Activated T-helper 1 cell treated with Interleukin-2 at 50 U/mL for 16 hours (primary cell): ENCODE measurements at regions not wholly inside any gene's neighbourhood (a gene's known extent, or its start where the extent isn't known, plus 50 kb on each side); places are given as distances from the start of the nearest gene placed in this dataset.
"Not testable (repeated sequence)": the region's sequence is repeated elsewhere in the genome, so short reads cannot be mapped to it uniquely, and the experiment has no call there.

Source experiments
- DNase-seq: peaks from one replicate; pipeline ENCODE4 v3.0.0-alpha.2; 2020; ENCODE audit warnings: low read depth

GRCh38 chr2:128598260-128598659 lies 279.6 kb upstream of the HS6ST1 start:
- DNase-seq, result not testable (repeated sequence)

GRCh38 chr2:128598862-128599441 lies 280.3 kb upstream of the HS6ST1 start:
- no peak for DNase-seq

- no peak for DNase-seq
Measured at GRCh38 chr2:128599700-128600099, 281.0 kb upstream of the HS6ST1 start.

GRCh38 chr2:128600581-128601297 lies 282.1 kb upstream of the HS6ST1 start:
- DNase-seq, result no peak

GRCh38 chr2:128601298-128602037 lies 282.8 kb upstream of the HS6ST1 start:
- DNase-seq, result no peak

- no peak for DNase-seq
Measured at GRCh38 chr2:128602038-128602698, 283.5 kb upstream of the HS6ST1 start.

- DNase-seq, result no peak
Measured at GRCh38 chr2:128602699-128603101, 284.0 kb upstream of the HS6ST1 start.

GRCh38 chr2:128603411-128603924 lies 284.8 kb upstream of the HS6ST1 start:
- DNase-seq, result no peak

- no peak for DNase-seq
Measured at GRCh38 chr2:128604045-128604444, 285.4 kb upstream of the HS6ST1 start.

- not testable (repeated sequence) for DNase-seq
Measured at GRCh38 chr2:128604581-128604980, 285.9 kb upstream of the HS6ST1 start.

GRCh38 chr2:128605421-128605820 lies 286.8 kb upstream of the HS6ST1 start:
- no peak for DNase-seq

GRCh38 chr2:128605931-128606330 lies 287.3 kb upstream of the HS6ST1 start:
- no peak for DNase-seq

- no peak for DNase-seq
Measured at GRCh38 chr2:128606837-128607236, 288.2 kb upstream of the HS6ST1 start.

- DNase-seq, result no peak
Measured at GRCh38 chr2:128607440-128607839, 288.8 kb upstream of the HS6ST1 start.

GRCh38 chr2:128607911-128608506 lies 289.3 kb upstream of the HS6ST1 start:
- DNase-seq, result no peak

GRCh38 chr2:128608921-128609880 lies 290.5 kb upstream of the HS6ST1 start:
- no peak for DNase-seq

GRCh38 chr2:128610496-128610895 lies 291.8 kb upstream of the HS6ST1 start:
- DNase-seq, result no peak

GRCh38 chr2:128611421-128612320 lies 293.0 kb upstream of the HS6ST1 start:
- DNase-seq, result no peak

- DNase-seq, result no peak
Measured at GRCh38 chr2:128612628-128613027, 294.0 kb upstream of the HS6ST1 start.

GRCh38 chr2:128613351-128613750 lies 294.7 kb upstream of the HS6ST1 start:
- DNase-seq, result no peak
